ENCODE measurements at regions not wholly inside any gene's neighbourhood (a gene's known extent, or its start where the extent isn't known, plus 50 kb on each side); places are given as distances from the start of the nearest gene placed in this dataset.

DNA sequence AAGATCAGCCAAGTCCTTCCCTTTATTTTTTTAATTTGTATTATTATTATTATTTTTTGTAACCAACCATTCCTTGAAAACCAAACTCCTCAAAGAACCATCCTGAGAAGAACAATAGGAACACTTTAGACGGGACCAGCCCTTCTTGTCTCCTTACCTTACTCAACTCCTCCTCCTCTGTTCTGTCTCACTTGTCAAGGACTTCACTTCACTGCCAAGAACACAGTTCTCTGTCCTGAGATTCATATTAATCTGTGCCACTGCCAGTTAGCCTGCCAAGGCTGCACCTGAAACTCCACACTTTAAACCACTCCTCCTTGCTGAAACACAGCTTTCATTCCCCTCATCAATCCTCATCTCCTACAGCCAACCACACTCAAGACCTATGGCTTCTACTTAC, 73.8 kb upstream of the ATP1A1 start:
- Histone ChIP-seq H3K4me2 (ENCODE audit: low read length, poor library complexity, severe bottlenecking) (no peak overlapping the region), H3K4me3 (ENCODE audit: insufficient read depth in 1 of 2, low read depth in 1 of 2, low read length in 2 of 2) (no peak overlapping the region), H2BK15ac (ENCODE audit: low read depth, poor library complexity, severe bottlenecking) (no peak overlapping the region), H2AK5ac (ENCODE audit: low read length, severe bottlenecking) (no peak overlapping the region), H3K36me3 (ENCODE audit: control insufficient read depth in 1 of 2, insufficient read depth in 2 of 2, low read depth in 1 of 2, low read length in 2 of 2) (no peaks in the 10 kb centered on the region), H3K79me1 (replicated peaks; ENCODE audit: low read length, poor library complexity, severe bottlenecking) (no peaks in the 10 kb centered on the region), H3K9me3 (ENCODE audit: control insufficient read depth, low read length) (peaks cover 2% of the 10 kb centered on the region), H2BK5ac (ENCODE audit: low read depth, low read length, poor library complexity, severe bottlenecking) (no peak overlapping the region), H2BK12ac (ENCODE audit: low read length in 2 of 2) (no peak overlapping the region), H3K27me3 (ENCODE audit: control insufficient read depth in 1 of 2, insufficient read depth in 1 of 2, low read length in 2 of 2) (no peaks in the 10 kb centered on the region), H2AFZ (ENCODE audit: low read depth, low read length) (no peak overlapping the region), H3K9ac (ENCODE audit: low read length) (no peak overlapping the region), H3K18ac (ENCODE audit: low read depth in 1 of 2, low read length in 2 of 2) (no peak overlapping the region), H4K8ac (ENCODE audit: low read length) (no peak overlapping the region), H2BK120ac (ENCODE audit: low read depth, low read length) (no peak overlapping the region), H3K4ac (ENCODE audit: low read depth in 1 of 2, low read length in 2 of 2) (no peak overlapping the region), H3K14ac (ENCODE audit: low read length in 2 of 2) (no peak overlapping the region), H3K4me1 (ENCODE audit: control insufficient read depth, insufficient read depth, low read depth, low read length) (no peaks in the 10 kb centered on the region), H3K23ac (ENCODE audit: low read length in 2 of 2) (no peak overlapping the region), H3K27ac (ENCODE audit: low read length, poor library complexity, severe bottlenecking) (no peak overlapping the region), H4K91ac (ENCODE audit: low read length) (no peak overlapping the region)
- 74% methylated on average over 1 of the region's 1 CpG for WGBS
- no peak for DNase-seq

DNA sequence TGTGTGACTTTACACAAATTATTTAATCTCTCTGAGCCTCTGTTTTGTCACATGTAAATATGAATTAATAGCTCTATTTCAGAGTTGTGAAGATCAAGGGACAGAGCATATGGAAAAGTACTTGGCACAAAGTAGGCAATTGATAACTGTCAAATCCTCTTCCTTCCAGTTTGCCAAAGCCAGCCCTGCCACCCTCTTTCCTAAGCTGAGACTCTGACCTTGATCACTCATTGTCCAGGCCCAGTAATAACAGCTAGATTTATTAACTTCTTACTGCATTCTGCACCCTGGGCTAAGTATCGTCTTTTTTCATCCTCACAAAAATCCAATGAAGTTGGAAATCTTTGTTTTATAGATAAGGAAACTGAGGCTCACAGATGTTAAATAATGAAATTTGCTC, 70.8 kb upstream of the ATP1A1 start:
- no peaks in the 10 kb centered on the region for H3K79me1 ChIP-seq (replicated peaks; ENCODE audit: low read length, poor library complexity, severe bottlenecking)
- no peak for DNase-seq
- H2AK5ac ChIP-seq (ENCODE audit: low read length, severe bottlenecking), result no peak overlapping the region
- no peak overlapping the region for H2BK12ac ChIP-seq (ENCODE audit: low read length in 2 of 2)
- no CpG with 5 or more reads among the region's 1 CpG for WGBS
- no peak overlapping the region for H4K8ac ChIP-seq (ENCODE audit: low read length)
- no peak overlapping the region for H3K9ac ChIP-seq (ENCODE audit: low read length)
- no peak overlapping the region for H3K4me2 ChIP-seq (ENCODE audit: low read length, poor library complexity, severe bottlenecking)
- no peak overlapping the region for H2BK15ac ChIP-seq (ENCODE audit: low read depth, poor library complexity, severe bottlenecking)
- H2BK5ac ChIP-seq (ENCODE audit: low read depth, low read length, poor library complexity, severe bottlenecking), result no peak overlapping the region
- H3K18ac ChIP-seq (ENCODE audit: low read depth in 1 of 2, low read length in 2 of 2), result no peak overlapping the region
- no peaks in the 10 kb centered on the region for H3K4me1 ChIP-seq (ENCODE audit: control insufficient read depth, insufficient read depth, low read depth, low read length)
- no peak overlapping the region for H3K23ac ChIP-seq (ENCODE audit: low read length in 2 of 2)
- H3K14ac ChIP-seq (ENCODE audit: low read length in 2 of 2), result no peak overlapping the region
- H3K27me3 ChIP-seq (ENCODE audit: control insufficient read depth in 1 of 2, insufficient read depth in 1 of 2, low read length in 2 of 2), result no peaks in the 10 kb centered on the region
- H4K91ac ChIP-seq (ENCODE audit: low read length), result no peak overlapping the region
- H2BK120ac ChIP-seq (ENCODE audit: low read depth, low read length), result no peak overlapping the region
- H3K36me3 ChIP-seq (ENCODE audit: control insufficient read depth in 1 of 2, insufficient read depth in 2 of 2, low read depth in 1 of 2, low read length in 2 of 2), result no peaks in the 10 kb centered on the region
- no peak overlapping the region for H3K4me3 ChIP-seq (ENCODE audit: insufficient read depth in 1 of 2, low read depth in 1 of 2, low read length in 2 of 2)
- H3K9me3 ChIP-seq (ENCODE audit: control insufficient read depth, low read length), result peaks cover 7% of the 10 kb centered on the region
- H2AFZ ChIP-seq (ENCODE audit: low read depth, low read length), result no peak overlapping the region
- H3K4ac ChIP-seq (ENCODE audit: low read depth in 1 of 2, low read length in 2 of 2), result no peak overlapping the region
- no peak overlapping the region for H3K27ac ChIP-seq (ENCODE audit: low read length, poor library complexity, severe bottlenecking)

- H3K27me3 ChIP-seq (ENCODE audit: control insufficient read depth in 1 of 2, insufficient read depth in 1 of 2, low read length in 2 of 2), result no peaks in the 10 kb centered on the region
- no peak overlapping the region for H4K8ac ChIP-seq (ENCODE audit: low read length)
- H2BK12ac ChIP-seq (ENCODE audit: low read length in 2 of 2), result no peak overlapping the region
- H3K18ac ChIP-seq (ENCODE audit: low read depth in 1 of 2, low read length in 2 of 2), result no peak overlapping the region
- no peak overlapping the region for H3K23ac ChIP-seq (ENCODE audit: low read length in 2 of 2)
- no peak overlapping the region for H3K4me3 ChIP-seq (ENCODE audit: insufficient read depth in 1 of 2, low read depth in 1 of 2, low read length in 2 of 2)
- H2AK5ac ChIP-seq (ENCODE audit: low read length, severe bottlenecking), result no peak overlapping the region
- H4K91ac ChIP-seq (ENCODE audit: low read length), result no peak overlapping the region
- WGBS, result 100% methylated on average over 1 of the region's 2 CpGs
- no peak for DNase-seq
- H2AFZ ChIP-seq (ENCODE audit: low read depth, low read length), result no peak overlapping the region
- no peak overlapping the region for H3K14ac ChIP-seq (ENCODE audit: low read length in 2 of 2)
- H2BK120ac ChIP-seq (ENCODE audit: low read depth, low read length), result no peak overlapping the region
- H3K4me1 ChIP-seq (ENCODE audit: control insufficient read depth, insufficient read depth, low read depth, low read length), result no peaks in the 10 kb centered on the region
- no peak overlapping the region for H3K4ac ChIP-seq (ENCODE audit: low read depth in 1 of 2, low read length in 2 of 2)
- H3K27ac ChIP-seq (ENCODE audit: low read length, poor library complexity, severe bottlenecking), result no peak overlapping the region
- H3K36me3 ChIP-seq (ENCODE audit: control insufficient read depth in 1 of 2, insufficient read depth in 2 of 2, low read depth in 1 of 2, low read length in 2 of 2), result no peaks in the 10 kb centered on the region
- H3K9me3 ChIP-seq (ENCODE audit: control insufficient read depth, low read length), result peaks cover 7% of the 10 kb centered on the region
- no peak overlapping the region for H2BK15ac ChIP-seq (ENCODE audit: low read depth, poor library complexity, severe bottlenecking)
- H2BK5ac ChIP-seq (ENCODE audit: low read depth, low read length, poor library complexity, severe bottlenecking), result no peak overlapping the region
- no peak overlapping the region for H3K9ac ChIP-seq (ENCODE audit: low read length)
- H3K79me1 ChIP-seq (replicated peaks; ENCODE audit: low read length, poor library complexity, severe bottlenecking), result no peaks in the 10 kb centered on the region
- no peak overlapping the region for H3K4me2 ChIP-seq (ENCODE audit: low read length, poor library complexity, severe bottlenecking)
Measured at GRCh38 chr1:116306102-116306501, 66.9 kb upstream of the ATP1A1 start.

DNA sequence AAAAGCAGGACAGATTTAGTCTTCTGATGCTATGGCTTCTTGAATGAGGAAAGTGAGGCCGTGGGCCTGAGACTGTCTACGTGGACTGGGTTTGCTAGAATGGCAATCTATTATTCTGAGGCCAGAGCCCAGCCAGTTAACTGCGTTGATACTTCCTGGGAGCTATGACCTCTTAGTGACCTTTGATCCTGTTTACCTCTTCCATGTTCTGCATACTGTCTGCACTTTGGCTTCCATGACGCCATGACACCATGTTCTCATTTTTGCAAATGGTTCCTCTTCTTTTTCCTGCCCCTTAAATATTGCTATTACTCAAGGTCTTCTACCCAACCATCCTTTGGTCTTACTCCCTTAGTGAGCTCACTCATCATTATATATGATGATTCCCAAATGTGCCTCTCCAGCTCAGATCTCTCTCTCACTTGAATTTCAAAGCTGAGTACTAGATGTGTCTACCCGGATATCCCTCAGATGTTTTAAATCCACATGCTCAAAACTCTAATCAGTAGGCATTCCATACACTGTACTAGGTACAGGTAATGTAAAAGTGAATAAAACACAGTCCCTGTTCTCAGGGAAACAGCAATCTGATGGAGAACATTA, 66.1 kb upstream of the ATP1A1 start:
- Histone ChIP-seq H2BK12ac (ENCODE audit: low read length in 2 of 2) (no peak overlapping the region), H2BK120ac (ENCODE audit: low read depth, low read length) (no peak overlapping the region), H3K23ac (ENCODE audit: low read length in 2 of 2) (no peak overlapping the region), H3K4me2 (ENCODE audit: low read length, poor library complexity, severe bottlenecking) (no peak overlapping the region), H3K18ac (ENCODE audit: low read depth in 1 of 2, low read length in 2 of 2) (no peak overlapping the region), H4K8ac (ENCODE audit: low read length) (no peak overlapping the region), H3K27ac (ENCODE audit: low read length, poor library complexity, severe bottlenecking) (no peak overlapping the region), H4K91ac (ENCODE audit: low read length) (no peak overlapping the region), H3K4me3 (ENCODE audit: insufficient read depth in 1 of 2, low read depth in 1 of 2, low read length in 2 of 2) (no peak overlapping the region), H3K9ac (ENCODE audit: low read length) (no peak overlapping the region), H2AFZ (ENCODE audit: low read depth, low read length) (no peak overlapping the region), H3K14ac (ENCODE audit: low read length in 2 of 2) (no peak overlapping the region), H3K4ac (ENCODE audit: low read depth in 1 of 2, low read length in 2 of 2) (no peak overlapping the region), H3K36me3 (ENCODE audit: control insufficient read depth in 1 of 2, insufficient read depth in 2 of 2, low read depth in 1 of 2, low read length in 2 of 2) (no peaks in the 10 kb centered on the region), H3K79me1 (replicated peaks; ENCODE audit: low read length, poor library complexity, severe bottlenecking) (no peaks in the 10 kb centered on the region), H3K27me3 (ENCODE audit: control insufficient read depth in 1 of 2, insufficient read depth in 1 of 2, low read length in 2 of 2) (no peaks in the 10 kb centered on the region), H3K4me1 (ENCODE audit: control insufficient read depth, insufficient read depth, low read depth, low read length) (no peaks in the 10 kb centered on the region), H2BK5ac (ENCODE audit: low read depth, low read length, poor library complexity, severe bottlenecking) (no peak overlapping the region), H2BK15ac (ENCODE audit: low read depth, poor library complexity, severe bottlenecking) (no peak overlapping the region), H3K9me3 (ENCODE audit: control insufficient read depth, low read length) (peaks cover 7% of the 10 kb centered on the region), H2AK5ac (ENCODE audit: low read length, severe bottlenecking) (no peak overlapping the region)
- no peak for DNase-seq
- 76% methylated on average over 4 of the region's 5 CpGs for WGBS

All from mesenchymal stem cell (in vitro differentiated cells and primary cell).